ENCODE measurements at regions not wholly inside any gene's neighbourhood (a gene's known extent, or its start where the extent isn't known, plus 50 kb on each side); places are given as distances from the start of the nearest gene placed in this dataset.

- 95% methylated on average over 12 of the region's 12 CpGs for WGBS
- TF ChIP-seq POLR2A (IDR thresholded peaks at IDR 0.05) (no peak), POLR2AphosphoS5 (IDR thresholded peaks at IDR 0.05) (no peak), CTCF (IDR thresholded peaks at IDR 0.05) (no peak), EP300 (IDR thresholded peaks at IDR 0.05) (no peak)
- Histone ChIP-seq H3K4me3 (no peak overlapping the region), H3K27me3 (no peaks in the 10 kb centered on the region), H3K4me1 (peaks cover 25% of the 10 kb centered on the region), H3K36me3 (peaks cover 58% of the 10 kb centered on the region), H3K27ac (no peak overlapping the region), H3K9me3 (no peaks in the 10 kb centered on the region)
- DNase-seq (ENCODE audit: low spot score in 2 of 2), result no peak
Measured at GRCh38 chr12:124448955-124449622, 118.3 kb downstream of the NCOR2 start.

GRCh38 chr12:124448241-124448954 lies 119.0 kb downstream of the NCOR2 start:
- TF ChIP-seq POLR2AphosphoS5 (IDR thresholded peaks at IDR 0.05), result no peak
- TF ChIP-seq EP300 (IDR thresholded peaks at IDR 0.05), result no peak
- no peak for TF ChIP-seq CTCF (IDR thresholded peaks at IDR 0.05)
- Histone ChIP-seq H3K4me3 (no peak overlapping the region), H3K27me3 (no peaks in the 10 kb centered on the region), H3K4me1 (peaks cover 18% of the 10 kb centered on the region), H3K9me3 (no peaks in the 10 kb centered on the region), H3K27ac (no peak overlapping the region), H3K36me3 (peaks cover 63% of the 10 kb centered on the region)
- 98% methylated on average over 15 of the region's 23 CpGs for WGBS
- no peak for DNase-seq (ENCODE audit: low spot score in 2 of 2)

- Histone ChIP-seq H3K4me1 (peaks cover 13% of the 10 kb centered on the region), H3K36me3 (peaks cover 73% of the 10 kb centered on the region), H3K27ac (no peak overlapping the region), H3K27me3 (no peaks in the 10 kb centered on the region), H3K9me3 (no peaks in the 10 kb centered on the region), H3K4me3 (no peak overlapping the region)
- TF ChIP-seq POLR2AphosphoS5 (IDR thresholded peaks at IDR 0.05) (no peak), CTCF (IDR thresholded peaks at IDR 0.05) (no peak), EP300 (IDR thresholded peaks at IDR 0.05) (no peak), POLR2A (IDR thresholded peaks at IDR 0.05) (no peak)
- DNase-seq (ENCODE audit: low spot score in 2 of 2), result no peak
- WGBS, result 76% methylated on average over 2 of the region's 2 CpGs
Measured at GRCh38 chr12:124446364-124446763, 121.0 kb downstream of the NCOR2 start.

- Histone ChIP-seq H3K4me3 (no peak overlapping the region), H3K27ac (no peak overlapping the region), H3K36me3 (peaks cover 68% of the 10 kb centered on the region), H3K27me3 (no peaks in the 10 kb centered on the region), H3K4me1 (peaks cover 18% of the 10 kb centered on the region), H3K9me3 (no peaks in the 10 kb centered on the region)
- DNase-seq (ENCODE audit: low spot score in 2 of 2), result no peak
- TF ChIP-seq CTCF (IDR thresholded peaks at IDR 0.05) (no peak), POLR2AphosphoS5 (IDR thresholded peaks at IDR 0.05) (no peak), EP300 (IDR thresholded peaks at IDR 0.05) (no peak), POLR2A (IDR thresholded peaks at IDR 0.05) (no peak)
- WGBS, result 94% methylated on average over 6 of the region's 8 CpGs
Measured at GRCh38 chr12:124445826-124446225, 121.6 kb downstream of the NCOR2 start.

GRCh38 chr12:124445121-124445718 lies 122.2 kb downstream of the NCOR2 start:
- H3K4me1 ChIP-seq, result peaks cover 25% of the 10 kb centered on the region
- H3K27ac ChIP-seq, result no peak overlapping the region
- 86% methylated on average over 33 of the region's 39 CpGs for WGBS
- no peak for DNase-seq (ENCODE audit: low spot score in 2 of 2)
- no peak for TF ChIP-seq POLR2A (IDR thresholded peaks at IDR 0.05)
- TF ChIP-seq POLR2AphosphoS5 (IDR thresholded peaks at IDR 0.05), result no peak
- no peak for TF ChIP-seq CTCF (IDR thresholded peaks at IDR 0.05)
- no peak for TF ChIP-seq EP300 (IDR thresholded peaks at IDR 0.05)
- peaks cover 64% of the 10 kb centered on the region for H3K36me3 ChIP-seq
- H3K27me3 ChIP-seq, result no peaks in the 10 kb centered on the region
- H3K4me3 ChIP-seq, result no peak overlapping the region
- H3K9me3 ChIP-seq, result no peaks in the 10 kb centered on the region
